Keratinocyte (primary cell): ENCODE measurements at regions not wholly inside any gene's neighbourhood (a gene's known extent, or its start where the extent isn't known, plus 50 kb on each side); places are given as distances from the start of the nearest gene placed in this dataset.

Experiments
- DNase-seq: peaks from one replicate; pipeline ENCODE4 v3.0.0-alpha.2; 2011; ENCODE audit warnings: low read depth, missing footprints, low spot score
- FAIRE-seq: peaks from 2 replicates; lab custom pipeline; 2011; peaks lifted over from hg19 to GRCh38; lab: Jason Lieb, UNC
- H2AFZ ChIP-seq: 2 replicates; pipeline ENCODE4 v1.6.0; 2012; ENCODE audit warnings: low read length, control low read depth, inconsistent platforms; ENCODE audit not compliant: control insufficient read depth
- H3K27ac ChIP-seq: 2 replicates; pipeline ENCODE4 v1.5.1; 2011; ENCODE audit warnings: low read length; ENCODE audit not compliant: control insufficient read depth, insufficient read depth
- H3K27me3 ChIP-seq: 3 replicates; pipeline ENCODE4 v1.6.0; 2011; ENCODE audit warnings: low read length; ENCODE audit not compliant: control insufficient read depth, insufficient read depth; ENCODE audit errors: extremely low read depth
- H3K36me3 ChIP-seq, 2 experiments: 2 replicates in 1 of 2; 3 replicates in 1 of 2; pipeline ENCODE4 v1.5.1; 2011; ENCODE audit warnings: low read length in 2 of 2, mild to moderate bottlenecking in 1 of 2; ENCODE audit not compliant: control insufficient read depth in 2 of 2, insufficient read depth in 2 of 2; ENCODE audit errors: extremely low read depth in 1 of 2
- H3K4me1 ChIP-seq: 3 replicates; pipeline ENCODE4 v1.5.1; 2011; ENCODE audit warnings: low read length; ENCODE audit not compliant: control insufficient read depth, insufficient read depth; ENCODE audit errors: extremely low read depth
- H3K4me2 ChIP-seq: 3 replicates; pipeline ENCODE4 v1.6.0; 2011; ENCODE audit warnings: low read depth, low read length; ENCODE audit not compliant: control insufficient read depth, insufficient read depth; ENCODE audit errors: extremely low read depth
- H3K4me3 ChIP-seq, 3 experiments: fragments of 200-600 bp in 1 of 3; sonication (generic) in 1 of 3; 2 replicates in 2 of 3; 3 replicates in 1 of 3; pipeline ENCODE4 v1.5.1; 2011 to 2016; ENCODE audit warnings: low read length in 3 of 3, mild to moderate bottlenecking in 3 of 3, control low read depth in 2 of 3, inconsistent platforms in 1 of 3, low read depth in 1 of 3, mixed read lengths in 1 of 3, mixed run types in 1 of 3, moderate library complexity in 1 of 3; ENCODE audit not compliant: control insufficient read depth in 2 of 3, insufficient read depth in 2 of 3; ENCODE audit errors: extremely low read depth in 1 of 3
- H3K79me2 ChIP-seq: 2 replicates; pipeline ENCODE4 v1.6.0; 2012; ENCODE audit warnings: low read length; ENCODE audit not compliant: control insufficient read depth, insufficient read depth
- H3K9ac ChIP-seq: 3 replicates; pipeline ENCODE4 v1.6.0; 2011; ENCODE audit warnings: low read length; ENCODE audit not compliant: control insufficient read depth, insufficient read depth; ENCODE audit errors: extremely low read depth
- H3K9me1 ChIP-seq: 3 replicates; pipeline ENCODE4 v1.6.0; 2011; ENCODE audit warnings: low read length; ENCODE audit not compliant: control insufficient read depth, insufficient read depth; ENCODE audit errors: extremely low read depth
- H3K9me3 ChIP-seq: 2 replicates; pipeline ENCODE4 v1.5.1; 2012; ENCODE audit warnings: low read depth, low read length; ENCODE audit not compliant: control insufficient read depth
- H4K20me1 ChIP-seq: 3 replicates; pipeline ENCODE4 v1.6.0; 2011; ENCODE audit warnings: low read length; ENCODE audit not compliant: control insufficient read depth, insufficient read depth; ENCODE audit errors: extremely low read depth
- CTCF ChIP-seq, 3 experiments: IDR thresholded peaks in 1 of 3; conservative IDR thresholded peaks in 1 of 3; optimal IDR thresholded peaks in 1 of 3; 2 replicates in 2 of 3; 3 replicates in 1 of 3; pipeline versions ENCODE3 to v1.5.1; 2011; ENCODE audit warnings: low read length in 3 of 3, mild to moderate bottlenecking in 3 of 3, moderate library complexity in 2 of 3, control low read depth in 1 of 3, inconsistent platforms in 1 of 3; ENCODE audit not compliant: insufficient read depth in 2 of 3; ENCODE audit errors: extremely low read depth in 1 of 3
- EZH2 ChIP-seq: IDR thresholded peaks from one replicate; pipeline ENCODE4 v1.6.1; 2012; ENCODE audit warnings: inconsistent platforms, mild to moderate bottlenecking, low read length, moderate library complexity
- dilution Hi-C: fragments of 300-500 bp; cut with MboI; formaldehyde crosslinking; loops from one replicate; pipeline ENCODE4 v1.7.0; 2020; ENCODE audit warnings: low sequenced_read_pairs; ENCODE audit not compliant: extremely low pct_ligation_motif_present

- no peaks in the 10 kb centered on the region for H3K9me3 ChIP-seq
- dilution Hi-C loops, result no loop called here
- H3K9ac ChIP-seq, result no peak overlapping the region
- no peak overlapping the region for H2AFZ ChIP-seq
- no peak for FAIRE-seq
- H3K9me1 ChIP-seq, result no peaks in the 10 kb centered on the region
- H3K4me1 ChIP-seq, result no peaks in the 10 kb centered on the region
- peaks cover 4% of the 10 kb centered on the region for H3K27me3 ChIP-seq
- H3K4me2 ChIP-seq, result no peak overlapping the region
- DNase-seq, result no peak
- no peak overlapping the region for H3K4me3 ChIP-seq
- TF ChIP-seq EZH2 (no peak), CTCF (optimal IDR thresholded peaks at IDR 0.05 in 1 of 3, IDR thresholded peaks at IDR 0.05 in 1 of 3, conservative IDR thresholded peaks at IDR 0.05 in 1 of 3; ENCODE audit: extremely low read depth in 1 of 3, insufficient read depth in 2 of 3, low read length in 3 of 3) (no peak)
- H3K27ac ChIP-seq, result no peak overlapping the region
- no peaks in the 10 kb centered on the region for H3K79me2 ChIP-seq
- no peaks in the 10 kb centered on the region for H3K36me3 ChIP-seq
- no peaks in the 10 kb centered on the region for H4K20me1 ChIP-seq
Observed at GRCh38 chr20:10125757-10126156, 91.0 kb downstream of the ANKEF1 start.

GRCh38 chr20:10129749-10130148 is 88.9 kb upstream of the SNAP25 start:
- TF ChIP-seq CTCF (optimal IDR thresholded peaks at IDR 0.05 in 1 of 3, IDR thresholded peaks at IDR 0.05 in 1 of 3, conservative IDR thresholded peaks at IDR 0.05 in 1 of 3; ENCODE audit: extremely low read depth in 1 of 3, insufficient read depth in 2 of 3, low read length in 3 of 3) (no peak), EZH2 (no peak)
- Histone ChIP-seq H3K27me3 (peaks cover 14% of the 10 kb centered on the region), H3K4me1 (no peaks in the 10 kb centered on the region), H3K36me3 (no peaks in the 10 kb centered on the region), H3K9me3 (no peaks in the 10 kb centered on the region), H3K9ac (no peak overlapping the region), H4K20me1 (no peaks in the 10 kb centered on the region), H3K9me1 (no peaks in the 10 kb centered on the region), H3K79me2 (no peaks in the 10 kb centered on the region), H3K27ac (no peak overlapping the region), H2AFZ (no peak overlapping the region), H3K4me2 (no peak overlapping the region), H3K4me3 (no peak overlapping the region)
- dilution Hi-C loops, result no loop called here
- DNase-seq, result no peak
- no peak for FAIRE-seq
